B cell (primary cell): ENCODE measurements at regions not wholly inside any gene's neighbourhood (a gene's known extent, or its start where the extent isn't known, plus 50 kb on each side); places are given as distances from the start of the nearest gene placed in this dataset.

ENCODE experiments used
- ATAC-seq: fragments of 200-7000 bp; cut with Tn5 transposase; one replicate; pipeline ENCODE4 v1.10.0; 2021; ENCODE audit warnings: low read depth, mild to moderate bottlenecking, moderate number of reproducible peaks, moderate library complexity
- CTCF ChIA-PET: fragments of 350-600 bp; sonication (Branson Sonifier 250); formaldehyde crosslinking; loops from one replicate; lab custom pipeline; 2021; ENCODE audit warnings: antibody characterized with exemption, inconsistent platforms; lab: Charles Lee
- POLR2A ChIA-PET: fragments of 350-600 bp; sonication (Branson Sonifier 250); formaldehyde crosslinking; loops from one replicate; lab custom pipeline; 2021; ENCODE audit warnings: antibody characterized with exemption; lab: Charles Lee
- DNase-seq: peaks from one replicate; pipeline ENCODE4 v3.0.0; 2013
- H2AFZ ChIP-seq: 2 replicates; pipeline ENCODE4 v1.6.1; 2012; ENCODE audit warnings: mild to moderate bottlenecking, low read depth, low read length; ENCODE audit not compliant: insufficient read depth, poor library complexity, severe bottlenecking
- H3K27ac ChIP-seq, 2 donors: 1 replicate in 1 of 2; 2 replicates in 1 of 2; pipeline ENCODE4 v1.5.1; 2012 to 2013; ENCODE audit warnings: low read length in 2 of 2, mild to moderate bottlenecking in 2 of 2, moderate library complexity in 1 of 2
- H3K27me3 ChIP-seq, 4 experiments: fragments of 200-600 bp in 1 of 4; sonication (generic) in 1 of 4; replicated peaks in 1 of 4; 1 replicate in 2 of 4; 2 replicates in 2 of 4; pipeline versions ENCODE4 v1.6.1 to v1.7.0; 2013 to 2016; ENCODE audit warnings: low read length in 3 of 4, mild to moderate bottlenecking in 2 of 4, mixed read lengths in 1 of 4, moderate library complexity in 1 of 4; ENCODE audit not compliant: insufficient read depth in 4 of 4, control insufficient read depth in 3 of 4; ENCODE audit errors: control extremely low read depth in 1 of 4
- H3K36me3 ChIP-seq, 2 experiments: replicated peaks in 1 of 2; 1 replicate in 1 of 2; 2 replicates in 1 of 2; pipeline versions ENCODE4 v1.6.1 to v1.7.1; 2013; ENCODE audit warnings: low read length in 1 of 2; ENCODE audit not compliant: insufficient read depth in 2 of 2, control insufficient read depth in 1 of 2; ENCODE audit errors: control extremely low read depth in 1 of 2, extremely low read depth in 1 of 2
- H3K4me1 ChIP-seq, 2 donors: fragments of 200-600 bp in 1 of 2; sonication (generic) in 1 of 2; 1 replicate in 1 of 2; 2 replicates in 1 of 2; pipeline versions ENCODE4 v1.5.1 to v1.6.1; 2013 to 2017; ENCODE audit warnings: low read length in 2 of 2; ENCODE audit not compliant: control insufficient read depth in 2 of 2, insufficient read depth in 2 of 2
- H3K4me2 ChIP-seq: replicated peaks from 2 replicates; pipeline ENCODE3; 2012; ENCODE audit warnings: mild to moderate bottlenecking, low read depth, low read length; ENCODE audit not compliant: poor library complexity, severe bottlenecking
- H3K4me3 ChIP-seq, 5 experiments: fragments of 200-600 bp in 1 of 5; sonication (generic) in 1 of 5; 1 replicate in 3 of 5; 2 replicates in 2 of 5; pipeline versions ENCODE4 v1.5.1 to v1.7.0; 2011 to 2016; ENCODE audit warnings: low read length in 4 of 5, mild to moderate bottlenecking in 4 of 5, low read depth in 2 of 5, control low read depth in 1 of 5, moderate library complexity in 1 of 5; ENCODE audit not compliant: insufficient read depth in 1 of 5; ENCODE audit errors: control extremely low read depth in 1 of 5, extremely low read depth in 1 of 5
- H3K79me2 ChIP-seq: fragments of 200-600 bp; sonication (generic); one replicate; pipeline ENCODE4 v1.6.0; 2016; ENCODE audit warnings: low read length; ENCODE audit not compliant: control insufficient read depth, insufficient read depth
- H3K9ac ChIP-seq: fragments of 200-600 bp; sonication (generic); 2 replicates; pipeline ENCODE4 v1.6.1; 2017; ENCODE audit warnings: mild to moderate bottlenecking, low read length, moderate library complexity
- H3K9me3 ChIP-seq, 3 donors: one replicate each; pipeline versions ENCODE4 v1.6.1 to v1.7.1; 2013; ENCODE audit warnings: low read length in 2 of 3; ENCODE audit not compliant: control insufficient read depth in 2 of 3, insufficient read depth in 1 of 3; ENCODE audit errors: control extremely low read depth in 1 of 3
- H4K20me1 ChIP-seq: 2 replicates; pipeline ENCODE4 v1.6.0; 2012; ENCODE audit warnings: mild to moderate bottlenecking, low read length; ENCODE audit not compliant: insufficient read depth, control insufficient read depth, poor library complexity, severe bottlenecking
- H3K27ac Mint-ChIP-seq: one replicate; pipeline ENCODE4 v1.8.0; 2021; ENCODE audit warnings: mixed read lengths
- H3K27me3 Mint-ChIP-seq: one replicate; pipeline ENCODE4 v1.8.0; 2021; ENCODE audit warnings: mixed read lengths
- H3K4me1 Mint-ChIP-seq: one replicate; pipeline ENCODE4 v1.8.0; 2021; ENCODE audit warnings: mixed read lengths
- H3K4me3 Mint-ChIP-seq: one replicate; pipeline ENCODE4 v1.8.0; 2021; ENCODE audit warnings: mixed read lengths
- H3K9me3 Mint-ChIP-seq: one replicate; pipeline ENCODE4 v1.8.0; 2022; ENCODE audit warnings: mixed read lengths; ENCODE audit not compliant: insufficient read depth
- EZH2 ChIP-seq: IDR thresholded peaks from 2 replicates; pipeline ENCODE4 v1.6.1; 2012; ENCODE audit warnings: borderline replicate concordance, low read depth, mild to moderate bottlenecking, moderate library complexity, low read length; ENCODE audit not compliant: insufficient read depth, poor library complexity, severe bottlenecking
- WGBS: methylation state at CpG from one replicate; pipeline ENCODE4 v1.1.5; 2013; ENCODE audit warnings: missing lambda C conversion rate; ENCODE audit not compliant: insufficient coverage; 5-methylcytosine and 5-hydroxymethylcytosine counted together
- intact Hi-C: fragments of 100-400 bp; cut with micrococcal nuclease; formaldehyde crosslinking; loops from one replicate; pipeline ENCODE4 v1.10.0; 2022
- TF ChIP-seq, protein P1 (sequence below): fragments of 200-600 bp; IDR thresholded peaks from one replicate; pipeline ENCODE4 v1.8.0; 2022; ENCODE audit warnings: antibody characterized with exemption, mild to moderate bottlenecking

DNA sequence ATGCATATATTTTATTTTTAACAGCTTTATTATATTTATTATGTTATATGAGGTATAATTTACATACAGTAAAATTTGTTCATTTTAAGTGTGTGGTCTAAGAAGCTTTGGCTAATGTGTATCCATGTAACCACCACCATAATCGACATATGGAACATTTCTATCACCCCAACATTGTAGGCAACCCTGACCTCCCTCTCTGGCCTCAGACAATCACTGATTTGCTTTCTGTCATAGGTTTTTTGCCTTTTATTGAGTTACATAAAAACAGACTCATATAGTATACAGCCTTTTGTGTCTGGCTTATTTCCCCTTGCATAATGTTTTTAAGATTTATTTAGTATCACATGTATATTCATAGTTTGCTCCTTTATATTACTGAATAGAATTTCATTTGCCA lies 90.7 kb upstream of the KL start:
- Histone ChIP-seq H3K9ac (no peak overlapping the region), H3K27me3 (no peaks in the 10 kb centered on the region), H3K79me2 (no peaks in the 10 kb centered on the region), H3K36me3 (no peaks in the 10 kb centered on the region), H3K27ac (no peak overlapping the region), H3K4me2 (no peak overlapping the region), H2AFZ (no peak overlapping the region), H4K20me1 (no peaks in the 10 kb centered on the region), H3K9me3 (peaks cover 0 to 1% (median 0%) of the 10 kb centered on the region in 3 donors), H3K4me1 (no peaks in the 10 kb centered on the region), H3K4me3 (no peak overlapping the region)
- H3K4me1 Mint-ChIP-seq = no peaks in the 10 kb centered on the region
- no peak overlapping the region for H3K4me3 Mint-ChIP-seq
- H3K27me3 Mint-ChIP-seq = peaks cover 7% of the 10 kb centered on the region
- DNase-seq (no peak), ATAC-seq (no peak)
- H3K9me3 Mint-ChIP-seq = no peaks in the 10 kb centered on the region
- ChIA-PET POLR2A (no interaction called here), CTCF (no interaction called here)
- no peak overlapping the region for H3K27ac Mint-ChIP-seq
- no CpG with 5 or more reads among the region's 1 CpG for WGBS
- intact Hi-C loops = no loop called here
- TF ChIP-seq EZH2 = no peak
- TF ChIP-seq, protein P1, sequence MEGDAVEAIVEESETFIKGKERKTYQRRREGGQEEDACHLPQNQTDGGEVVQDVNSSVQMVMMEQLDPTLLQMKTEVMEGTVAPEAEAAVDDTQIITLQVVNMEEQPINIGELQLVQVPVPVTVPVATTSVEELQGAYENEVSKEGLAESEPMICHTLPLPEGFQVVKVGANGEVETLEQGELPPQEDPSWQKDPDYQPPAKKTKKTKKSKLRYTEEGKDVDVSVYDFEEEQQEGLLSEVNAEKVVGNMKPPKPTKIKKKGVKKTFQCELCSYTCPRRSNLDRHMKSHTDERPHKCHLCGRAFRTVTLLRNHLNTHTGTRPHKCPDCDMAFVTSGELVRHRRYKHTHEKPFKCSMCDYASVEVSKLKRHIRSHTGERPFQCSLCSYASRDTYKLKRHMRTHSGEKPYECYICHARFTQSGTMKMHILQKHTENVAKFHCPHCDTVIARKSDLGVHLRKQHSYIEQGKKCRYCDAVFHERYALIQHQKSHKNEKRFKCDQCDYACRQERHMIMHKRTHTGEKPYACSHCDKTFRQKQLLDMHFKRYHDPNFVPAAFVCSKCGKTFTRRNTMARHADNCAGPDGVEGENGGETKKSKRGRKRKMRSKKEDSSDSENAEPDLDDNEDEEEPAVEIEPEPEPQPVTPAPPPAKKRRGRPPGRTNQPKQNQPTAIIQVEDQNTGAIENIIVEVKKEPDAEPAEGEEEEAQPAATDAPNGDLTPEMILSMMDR = no peak

GRCh38 chr13:32932376-32932775 lies 83.8 kb upstream of the KL start:
- intact Hi-C loops = no loop called here
- H3K4me1 ChIP-seq = no peaks in the 10 kb centered on the region
- no peak overlapping the region for H3K27ac Mint-ChIP-seq
- no peak overlapping the region for H3K27ac ChIP-seq
- H2AFZ ChIP-seq = no peak overlapping the region
- DNase-seq = no peak
- POLR2A ChIA-PET = no interaction called here
- H3K27me3 ChIP-seq = no peaks in the 10 kb centered on the region
- H3K27me3 Mint-ChIP-seq = peaks cover 16% of the 10 kb centered on the region
- H3K4me3 Mint-ChIP-seq = no peak overlapping the region
- H3K9ac ChIP-seq = no peak overlapping the region
- no peaks in the 10 kb centered on the region for H3K36me3 ChIP-seq
- no peaks in the 10 kb centered on the region for H4K20me1 ChIP-seq
- no peaks in the 10 kb centered on the region for H3K4me1 Mint-ChIP-seq
- H3K4me3 ChIP-seq = no peak overlapping the region
- peaks cover 2% of the 10 kb centered on the region for H3K9me3 Mint-ChIP-seq
- H3K4me2 ChIP-seq = no peak overlapping the region
- peaks cover 0 to 2% (median 1%) of the 10 kb centered on the region in 3 donors for H3K9me3 ChIP-seq
- CTCF ChIA-PET = no interaction called here
- no peak for TF ChIP-seq EZH2
- TF ChIP-seq, protein P1 = no peak
- no CpG with 5 or more reads among the region's 2 CpGs for WGBS
- no peak for ATAC-seq
- no peaks in the 10 kb centered on the region for H3K79me2 ChIP-seq
